MM.1S (cell line): ENCODE measurements at regions not wholly inside any gene's neighbourhood (a gene's known extent, or its start where the extent isn't known, plus 50 kb on each side); places are given as distances from the start of the nearest gene placed in this dataset.

ENCODE experiments used
- CTCF ChIP-seq: fragments of 300-600 bp; sonication (generic); IDR thresholded peaks from 2 replicates; pipeline ENCODE4 v1.5.1; 2016; ENCODE audit warnings: antibody characterized with exemption, low read length, mixed read lengths
- EZH2 ChIP-seq: fragments of 300-600 bp; sonication (generic); optimal IDR thresholded peaks from 2 replicates; pipeline ENCODE3; 2017; ENCODE audit warnings: low read depth, mild to moderate bottlenecking, antibody characterized with exemption, low read length, mixed read lengths

DNA sequence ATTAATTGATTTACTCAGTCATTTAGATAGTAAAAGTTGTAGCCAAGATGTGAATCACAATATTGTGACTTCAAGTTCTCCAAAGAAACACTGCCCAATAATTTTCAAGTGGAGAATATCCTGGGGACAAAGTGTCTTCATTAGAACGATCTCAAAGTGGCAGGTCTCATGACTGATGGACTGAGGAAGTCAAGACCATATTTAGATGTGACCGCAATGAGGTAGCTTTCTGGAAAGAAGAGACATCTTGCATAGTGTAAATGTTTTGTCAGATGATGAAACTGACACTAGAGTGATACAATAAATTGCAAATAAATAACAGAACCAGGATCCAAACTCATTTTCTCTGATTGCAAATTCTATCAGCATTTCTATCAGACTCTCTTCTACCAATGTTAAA is 1476.9 kb downstream of the EFNB2 start:
- TF ChIP-seq CTCF (no peak), EZH2 (no peak)
